Jurkat, Clone E6-1 (cell line): ENCODE measurements at regions not wholly inside any gene's neighbourhood (a gene's known extent, or its start where the extent isn't known, plus 50 kb on each side); places are given as distances from the start of the nearest gene placed in this dataset.

Experiments
- DNase-seq: peaks from one replicate; pipeline ENCODE4 v3.0.0-alpha.2; 2011; ENCODE audit warnings: low read depth, low spot score
- H3K4me3 ChIP-seq: 2 replicates; pipeline ENCODE4 v1.5.1; 2011; ENCODE audit warnings: mild to moderate bottlenecking, low read length, control low read depth, moderate library complexity

DNA sequence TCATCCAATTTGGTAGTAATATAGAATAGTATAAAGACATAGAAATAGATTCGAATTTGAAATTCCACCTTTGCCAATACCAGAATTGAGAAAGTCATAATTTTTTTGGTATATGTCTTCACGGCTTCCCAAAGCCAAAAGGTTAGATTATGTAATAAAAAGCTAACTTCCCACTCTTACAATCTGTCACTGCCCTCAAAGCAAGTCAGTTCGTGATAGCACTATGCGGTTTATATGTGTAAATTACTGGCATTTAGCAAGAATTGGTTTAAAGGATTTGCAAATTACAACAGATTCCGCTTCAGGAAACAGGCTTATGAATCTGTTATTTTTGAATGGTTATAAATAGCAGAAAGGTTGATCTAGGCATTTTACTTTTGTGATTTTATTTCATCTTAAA, 679.4 kb upstream of the ADGRL2 start:
- DNase-seq, result no peak
- no peak overlapping the region for H3K4me3 ChIP-seq

DNA sequence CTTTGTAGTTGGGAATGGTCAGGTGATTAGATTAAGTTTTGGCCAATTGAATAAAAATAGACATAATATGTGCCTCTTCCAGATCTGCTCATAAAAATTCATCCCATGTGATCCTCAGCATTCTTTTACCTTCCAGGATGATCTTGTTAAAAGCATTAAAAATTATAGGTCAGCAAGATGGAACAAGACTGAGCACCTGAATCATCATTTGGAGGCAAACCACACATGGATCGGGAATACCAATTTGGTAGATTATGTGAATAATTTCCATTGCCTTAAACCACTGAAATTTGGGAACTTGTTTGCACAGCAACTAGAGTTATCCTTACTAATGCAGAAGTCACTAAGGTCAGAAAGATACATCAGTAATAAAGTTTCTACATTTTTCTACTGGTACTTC, 681.4 kb upstream of the ADGRL2 start:
- H3K4me3 ChIP-seq, result no peak overlapping the region
- DNase-seq, result no peak

DNA sequence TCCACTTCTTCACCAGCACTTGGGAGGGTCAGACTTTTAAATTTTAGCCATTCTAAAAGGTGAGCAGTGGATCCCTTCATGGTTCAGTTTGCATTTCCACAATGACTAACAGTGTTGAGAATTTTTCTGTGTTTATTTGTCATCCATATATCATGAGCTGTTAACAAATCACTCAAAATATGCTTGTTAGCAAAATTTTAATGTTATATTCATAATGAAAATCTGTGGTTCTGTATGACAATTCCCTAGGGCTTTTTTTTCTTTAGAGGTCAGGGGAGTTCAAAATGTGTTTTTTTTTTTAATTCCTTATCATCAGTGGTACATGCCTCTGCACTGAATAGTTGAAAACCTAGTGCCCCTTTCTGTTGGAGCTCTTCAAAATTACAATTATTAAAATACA, 682.2 kb upstream of the ADGRL2 start:
- DNase-seq, result no peak
- H3K4me3 ChIP-seq, result no peak overlapping the region

DNA sequence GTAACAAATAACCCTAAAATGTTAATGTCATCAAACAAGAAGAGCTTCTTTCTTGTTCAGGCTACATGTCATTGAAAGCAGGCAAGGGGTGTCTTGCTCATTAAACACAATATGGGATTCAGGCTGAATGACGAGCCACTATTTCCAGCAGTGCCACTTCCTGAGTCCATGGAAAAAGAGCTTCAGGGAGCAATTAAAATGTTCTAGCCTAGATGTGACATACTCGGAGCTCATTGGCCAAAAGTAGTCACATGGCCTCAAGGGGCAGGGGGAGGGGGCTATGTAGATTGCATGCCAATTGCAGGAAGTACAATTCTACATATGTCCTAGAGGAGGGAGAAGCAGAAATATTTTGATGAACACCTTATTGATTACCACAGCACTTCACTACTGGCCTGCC, 685.3 kb upstream of the ADGRL2 start:
- no peak for DNase-seq
- no peak overlapping the region for H3K4me3 ChIP-seq

DNA sequence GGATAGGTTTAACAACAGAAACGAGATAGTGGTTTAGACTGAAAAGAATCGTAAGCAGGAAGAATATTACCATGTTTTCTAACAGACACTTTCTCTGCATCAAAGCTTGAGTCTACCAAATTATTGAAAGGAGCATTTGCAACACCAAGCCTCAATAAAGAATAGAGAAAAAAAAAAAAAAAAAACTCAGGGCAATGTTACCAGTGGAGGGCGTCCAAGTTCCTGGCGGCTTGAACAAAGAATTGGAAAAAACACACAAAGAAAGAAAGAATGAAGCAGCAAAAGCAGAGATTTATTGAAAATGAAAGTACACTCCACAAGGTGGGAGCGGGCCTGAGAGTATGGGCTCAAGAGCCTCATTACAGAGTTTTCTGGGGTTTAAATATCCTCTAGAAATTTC, 686.5 kb upstream of the ADGRL2 start:
- no peak overlapping the region for H3K4me3 ChIP-seq
- no peak for DNase-seq

DNA sequence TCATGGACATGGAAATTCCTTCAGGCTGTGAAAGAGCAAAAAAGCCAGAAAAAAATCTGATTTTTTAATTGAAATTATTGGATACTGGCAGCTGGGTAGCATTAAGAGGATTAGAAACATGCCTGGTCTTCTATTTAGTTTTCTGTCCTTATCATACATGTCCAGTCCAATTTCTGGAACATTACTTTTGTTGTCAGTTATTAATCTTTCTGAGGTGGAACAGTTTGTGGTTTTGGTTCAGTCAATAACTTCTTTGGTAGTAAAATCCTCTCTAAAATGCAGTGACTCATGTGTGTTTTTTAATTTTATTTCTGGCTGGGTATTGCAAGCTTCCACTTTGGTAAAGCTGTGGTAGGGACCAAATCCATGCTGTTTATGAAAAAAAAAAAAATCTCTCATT, 687.0 kb upstream of the ADGRL2 start:
- DNase-seq, result no peak
- H3K4me3 ChIP-seq, result no peak overlapping the region

DNA sequence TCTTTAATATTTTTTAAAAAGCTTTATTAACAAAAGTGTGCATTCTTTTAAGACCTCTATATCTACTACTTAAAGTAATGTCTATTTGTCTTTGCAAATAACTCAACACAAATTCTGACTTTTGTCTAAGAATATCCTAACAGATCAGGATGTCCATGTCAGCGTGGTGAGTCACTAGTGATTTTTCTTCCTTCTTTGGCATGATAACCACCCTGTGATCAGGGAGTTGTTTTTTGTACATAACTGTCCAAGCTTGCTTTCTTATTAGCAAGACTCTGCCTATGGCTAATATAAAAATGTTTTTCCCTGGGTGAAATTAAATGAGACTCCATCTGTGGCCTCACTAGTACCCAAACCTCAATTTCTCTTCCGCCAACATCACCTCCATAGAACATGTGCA, 688.9 kb upstream of the ADGRL2 start:
- H3K4me3 ChIP-seq, result no peak overlapping the region
- DNase-seq, result no peak

DNA sequence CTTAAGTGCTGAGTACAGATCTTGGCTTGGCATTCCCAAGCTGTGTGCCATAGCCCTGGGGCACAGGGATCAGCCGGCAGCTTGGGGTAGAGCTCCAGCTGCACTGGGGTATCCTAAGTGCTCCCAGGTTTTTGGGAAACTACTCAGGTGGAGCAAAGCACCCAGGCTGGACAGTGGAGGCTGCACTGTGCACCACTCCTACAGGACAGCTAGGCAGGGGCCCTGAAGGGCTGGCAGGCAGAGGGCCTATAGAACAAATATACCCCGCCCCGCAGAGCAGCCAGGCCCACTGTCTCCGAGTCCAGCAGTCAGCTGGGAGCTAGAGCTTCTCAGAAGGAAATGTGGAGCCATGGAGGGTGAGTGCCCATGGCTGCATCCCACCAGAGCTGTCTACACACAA, 691.7 kb upstream of the ADGRL2 start:
- no peak overlapping the region for H3K4me3 ChIP-seq
- no peak for DNase-seq

DNA sequence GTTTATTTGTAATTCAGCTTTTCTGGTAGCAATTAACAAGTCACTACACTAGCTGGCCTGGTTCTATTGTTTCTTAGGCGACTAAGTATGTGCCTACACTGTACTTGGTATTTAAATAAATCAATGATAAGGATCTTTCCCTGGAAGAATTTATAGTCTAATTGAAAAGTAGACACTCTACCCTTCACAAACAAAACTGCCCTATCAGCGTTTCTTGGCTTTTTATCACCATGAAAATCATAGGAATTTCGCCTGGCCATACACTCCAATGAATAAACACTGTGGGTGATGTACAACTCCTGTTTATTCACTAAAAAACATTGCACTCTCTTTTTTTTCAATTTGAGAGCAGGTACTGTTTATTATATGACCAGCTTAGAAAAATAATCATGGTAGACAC, 702.9 kb upstream of the ADGRL2 start:
- DNase-seq, result no peak
- no peak overlapping the region for H3K4me3 ChIP-seq

DNA sequence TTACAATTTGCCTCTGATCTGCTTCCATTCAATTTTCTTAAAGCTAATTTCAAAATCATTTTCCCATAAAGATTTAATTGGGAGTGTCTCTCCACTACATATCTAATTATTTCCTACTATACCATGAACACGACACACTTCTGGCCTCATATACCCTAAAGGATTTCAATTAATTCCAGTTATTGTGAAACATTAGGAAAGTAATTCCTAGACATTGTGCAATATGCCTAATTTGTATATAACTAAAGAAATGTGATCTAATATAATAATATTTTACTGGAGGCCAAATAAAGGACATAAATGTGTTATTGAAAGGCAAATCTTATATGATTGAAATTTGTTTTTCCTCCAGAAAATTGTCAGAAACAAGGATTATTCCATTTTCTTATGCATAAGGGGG, 727.2 kb upstream of the ADGRL2 start:
- no peak overlapping the region for H3K4me3 ChIP-seq
- DNase-seq, result no peak

DNA sequence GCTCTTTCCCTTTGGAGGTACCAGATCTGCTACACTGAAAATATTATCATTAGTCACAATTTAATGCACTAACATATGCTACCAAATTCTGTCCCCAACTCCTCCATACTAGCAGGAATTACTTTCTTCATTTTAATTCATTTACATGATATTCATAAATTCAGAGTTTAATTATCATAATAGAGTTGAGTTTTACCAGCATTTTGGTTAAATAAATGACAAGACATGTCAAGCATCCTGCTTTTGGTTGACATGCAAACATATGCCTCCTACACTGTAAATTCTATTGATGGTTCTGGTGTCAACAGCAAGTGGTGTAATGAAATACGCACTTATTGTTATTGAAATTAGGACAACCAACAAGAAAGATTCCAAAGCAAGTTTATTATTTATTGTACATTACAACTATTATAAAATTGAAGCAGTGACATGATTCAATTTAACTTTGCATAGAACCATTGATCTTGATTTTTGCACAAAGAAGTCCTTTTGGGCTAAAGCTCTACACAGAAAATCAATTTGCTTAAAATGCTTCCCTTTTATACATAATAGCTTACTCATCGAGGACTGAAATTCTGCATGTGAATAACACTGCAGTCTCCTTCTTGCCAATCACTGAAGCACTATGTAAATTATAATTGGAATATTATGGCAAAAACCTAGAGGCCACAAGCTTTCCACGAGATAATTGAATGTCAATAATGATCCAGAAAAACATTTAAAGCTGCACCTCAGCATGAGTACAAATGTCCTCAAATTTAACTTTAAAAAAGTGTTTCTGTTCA, 728.6 kb upstream of the ADGRL2 start:
- no peak for DNase-seq
- no peak overlapping the region for H3K4me3 ChIP-seq

DNA sequence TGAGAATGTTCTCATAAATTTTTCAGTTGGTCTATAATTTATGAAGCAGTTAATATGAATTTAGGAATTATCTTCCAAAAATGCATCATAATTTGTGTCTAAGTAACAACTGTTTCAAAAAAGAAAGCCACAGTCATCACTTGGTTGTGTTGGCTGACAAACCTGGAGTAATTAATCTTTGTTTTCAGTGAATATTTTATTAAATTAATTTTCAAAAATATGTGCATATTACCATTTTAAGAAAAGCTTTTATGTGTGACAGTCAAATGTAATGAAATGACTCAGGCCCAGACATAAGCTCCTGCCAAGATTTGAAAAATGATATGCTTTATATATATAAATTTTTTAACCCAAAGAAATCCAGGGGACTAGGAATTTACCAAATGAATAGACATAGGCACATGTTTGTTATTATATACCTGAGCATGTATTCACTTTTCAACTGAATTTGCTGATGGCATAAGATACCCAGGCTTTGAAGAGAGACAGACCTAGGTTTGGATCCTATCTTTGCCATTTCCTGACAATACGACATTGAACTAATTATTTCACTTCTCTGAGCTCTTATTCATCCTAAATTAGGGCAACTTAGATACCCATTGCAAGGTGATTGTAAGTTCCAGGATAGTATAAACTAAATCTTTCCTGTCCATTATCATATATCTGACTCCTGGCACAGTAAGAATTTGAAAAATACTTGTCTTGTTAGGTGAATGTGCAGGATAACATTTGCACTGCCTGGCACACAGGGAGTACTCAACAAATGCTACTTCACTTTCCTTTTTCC, 729.5 kb upstream of the ADGRL2 start:
- H3K4me3 ChIP-seq, result no peak overlapping the region
- DNase-seq, result no peak

DNA sequence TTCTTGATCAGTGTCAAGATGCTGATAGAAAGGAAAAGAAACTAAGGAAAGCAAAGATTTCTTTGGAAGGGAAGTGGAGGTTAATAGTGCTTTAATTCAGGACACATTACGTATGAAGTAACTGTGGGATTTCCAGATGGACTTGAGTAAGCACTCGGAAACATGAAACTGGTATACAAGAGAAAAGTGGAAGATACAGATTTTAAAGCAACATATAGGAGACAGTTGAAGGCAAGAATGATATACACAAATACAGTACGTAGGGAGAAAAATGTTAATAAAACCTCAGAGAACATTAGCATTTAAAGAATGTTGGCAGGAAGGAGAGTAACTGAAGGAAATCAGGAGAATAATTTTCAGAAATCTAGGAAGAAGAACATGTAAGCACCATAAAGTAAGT, 730.9 kb upstream of the ADGRL2 start:
- H3K4me3 ChIP-seq, result no peak overlapping the region
- no peak for DNase-seq

DNA sequence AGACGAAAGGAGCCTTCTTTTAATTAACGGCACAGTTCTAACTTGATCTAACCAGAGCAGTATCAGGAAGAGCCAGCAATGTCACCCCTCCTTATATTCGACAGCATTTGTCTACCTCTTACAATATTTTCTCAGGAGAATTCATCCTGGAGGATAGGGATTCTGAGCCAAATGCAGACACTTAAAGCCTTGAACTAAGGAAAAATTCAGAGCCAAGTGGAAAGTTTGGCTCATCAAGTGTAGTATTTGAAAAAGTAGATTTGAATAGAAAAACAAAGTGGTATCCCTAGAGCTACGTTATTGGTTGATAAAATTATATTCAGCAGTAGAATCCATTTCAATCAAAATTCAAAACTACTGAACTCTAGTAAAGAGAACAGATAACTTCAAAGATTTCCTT, 732.0 kb upstream of the ADGRL2 start:
- no peak for DNase-seq
- H3K4me3 ChIP-seq, result no peak overlapping the region

DNA sequence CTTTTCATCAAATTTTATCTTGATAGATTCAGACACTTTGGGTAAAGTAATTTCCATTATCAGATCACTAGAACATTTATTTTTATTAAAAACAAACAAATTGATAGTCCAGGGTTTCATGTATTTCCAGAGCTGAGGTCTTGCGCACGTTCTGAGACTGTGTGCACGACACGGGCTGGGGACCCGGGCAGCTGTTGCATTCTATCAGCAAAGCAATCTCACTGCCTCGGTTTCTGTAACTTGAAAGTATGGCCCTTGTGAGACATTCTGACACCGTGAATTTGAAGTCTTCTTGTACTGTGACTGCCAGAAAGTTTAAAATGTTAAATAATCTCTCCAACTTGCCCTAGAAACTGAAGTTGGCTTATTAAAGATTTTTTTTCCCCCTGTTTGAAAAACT, 746.9 kb upstream of the ADGRL2 start:
- DNase-seq, result no peak
- H3K4me3 ChIP-seq, result no peak overlapping the region

DNA sequence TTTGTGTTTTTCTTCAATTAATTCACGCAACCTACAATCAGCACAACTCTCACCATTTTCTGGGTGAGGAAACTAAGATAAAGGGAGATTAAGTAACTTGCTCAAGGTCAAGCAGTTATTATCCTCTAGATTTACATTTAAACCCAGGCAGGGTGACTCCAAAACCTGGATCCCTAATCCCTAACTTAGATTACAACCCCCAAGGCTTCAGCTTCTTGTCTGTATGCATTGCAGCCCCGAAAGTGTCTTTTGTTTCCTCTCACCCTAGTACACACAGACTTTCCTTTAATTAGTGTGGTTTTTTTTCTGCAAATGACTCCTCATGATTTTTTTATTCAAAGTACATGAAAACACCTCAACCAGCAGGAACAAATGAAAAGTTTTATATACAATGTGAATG, 748.6 kb upstream of the ADGRL2 start:
- H3K4me3 ChIP-seq, result no peak overlapping the region
- no peak for DNase-seq

DNA sequence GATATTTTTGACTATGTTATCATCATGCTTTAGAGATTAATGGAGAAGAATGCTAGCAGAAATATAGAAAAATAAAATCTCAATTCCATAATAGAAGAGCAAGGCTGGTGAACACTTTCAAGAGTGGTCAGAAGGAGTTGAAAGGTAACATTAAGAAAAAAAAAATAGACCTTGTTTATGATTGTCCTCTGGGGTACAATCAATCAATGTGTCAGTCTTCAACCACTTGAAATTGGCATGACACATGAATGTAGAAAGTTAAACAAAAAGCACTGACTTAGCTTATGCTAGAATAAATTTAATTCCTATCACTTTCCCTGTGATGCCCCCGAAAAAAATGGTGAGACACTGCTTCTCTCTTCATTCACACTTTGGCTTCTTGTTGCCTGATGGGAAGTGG, 750.3 kb upstream of the ADGRL2 start:
- DNase-seq, result no peak
- H3K4me3 ChIP-seq, result no peak overlapping the region

DNA sequence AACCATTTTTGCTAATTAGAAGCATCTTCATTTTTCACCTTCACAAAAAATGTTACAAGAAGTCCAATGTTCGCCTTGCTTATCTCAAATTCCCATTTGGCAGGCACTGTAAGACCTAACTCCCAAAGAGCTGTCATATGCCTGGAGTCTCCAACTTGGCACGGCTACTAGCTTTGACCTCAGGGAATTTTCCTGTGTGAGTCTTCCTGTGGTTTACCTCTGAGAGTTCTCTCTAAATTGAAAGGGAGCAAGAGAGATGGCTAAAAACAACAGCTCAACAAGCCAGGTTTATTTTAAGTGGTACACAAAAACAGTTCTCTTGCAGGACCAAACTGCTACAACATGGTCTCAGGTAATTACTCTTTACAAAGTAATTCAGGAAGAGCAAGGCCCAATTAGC, 756.0 kb upstream of the ADGRL2 start:
- no peak for DNase-seq
- H3K4me3 ChIP-seq, result no peak overlapping the region

DNA sequence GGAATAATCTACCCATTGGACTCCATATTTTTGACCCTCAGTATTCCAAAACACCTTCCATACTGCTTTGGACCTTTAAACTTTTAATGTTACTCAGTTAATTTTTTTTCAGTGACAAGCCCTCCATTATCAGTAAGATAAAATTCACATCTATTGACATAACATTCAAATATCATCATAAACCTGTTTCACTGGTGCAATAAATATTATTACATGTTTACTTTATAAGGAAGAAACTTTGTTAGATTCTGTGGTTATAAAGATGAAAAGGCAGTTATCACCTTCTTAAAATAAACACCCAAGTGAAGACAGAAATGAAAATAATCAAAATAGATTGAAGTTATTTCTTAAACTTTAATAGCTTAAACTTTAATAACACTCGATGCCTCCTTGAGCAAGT, 758.5 kb upstream of the ADGRL2 start:
- DNase-seq, result no peak
- H3K4me3 ChIP-seq, result no peak overlapping the region

DNA sequence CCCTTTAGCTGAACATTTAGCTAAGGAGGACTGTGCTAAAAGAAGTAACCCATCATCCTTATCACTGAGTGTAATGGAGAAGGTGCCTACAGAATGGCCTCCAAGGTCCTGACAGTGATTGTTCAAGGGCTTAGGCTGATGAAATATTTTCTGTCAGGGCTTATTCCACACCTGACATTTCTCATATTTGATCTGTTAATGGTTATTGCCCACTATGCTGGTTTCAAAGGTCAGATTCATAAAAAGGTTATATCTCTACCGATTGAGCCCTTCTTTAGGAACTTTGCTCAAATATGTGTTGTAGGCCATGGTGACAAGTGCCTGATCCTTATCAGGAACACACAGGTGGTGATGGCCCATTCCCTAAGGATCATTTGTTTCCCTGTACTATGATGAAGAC, 766.4 kb upstream of the ADGRL2 start:
- H3K4me3 ChIP-seq, result no peak overlapping the region
- DNase-seq, result no peak

DNA sequence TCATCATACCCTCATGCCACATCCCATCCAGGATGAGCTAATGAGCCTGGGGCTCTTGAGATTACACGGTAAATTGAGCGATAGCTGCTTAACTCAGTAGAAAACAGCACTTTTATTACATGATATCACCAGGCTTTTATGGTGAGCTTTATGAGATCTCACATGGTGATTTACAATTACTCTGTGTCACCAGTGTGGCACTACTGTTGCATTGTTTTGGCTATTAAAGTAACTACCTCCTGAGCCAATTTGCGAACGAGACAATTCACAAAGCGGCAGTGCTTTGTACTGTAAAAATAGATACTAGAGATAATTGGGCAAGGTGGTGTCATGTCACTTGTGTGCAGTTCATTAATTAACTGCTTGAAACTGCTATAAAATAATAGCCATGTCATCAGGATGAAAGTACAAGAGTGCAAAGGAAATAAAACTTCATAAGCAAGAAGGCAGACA, 767.7 kb upstream of the ADGRL2 start:
- H3K4me3 ChIP-seq, result no peak overlapping the region
- DNase-seq, result no peak
